Thyroid gland (tissue), 4 donors: ENCODE measurements at regions not wholly inside any gene's neighbourhood (a gene's known extent, or its start where the extent isn't known, plus 50 kb on each side); places are given as distances from the start of the nearest gene placed in this dataset.

Experiments used
- DNase-seq, 2 donors: peaks; one replicate each; pipeline ENCODE4 v3.0.0-alpha.2; 2019
- H3K27ac ChIP-seq, 3 donors: fragments of 200-600 bp; sonication (generic); 1 replicate in 2 of 3; 2 replicates in 1 of 3; pipeline ENCODE4 v1.5.1; 2016 to 2019; ENCODE audit warnings: mild to moderate bottlenecking in 1 of 3, moderate library complexity in 1 of 3
- H3K27me3 ChIP-seq: fragments of 200-600 bp; sonication (generic); one replicate; pipeline ENCODE4 v1.5.1; 2019
- H3K36me3 ChIP-seq, 2 donors: fragments of 200-600 bp; sonication (generic); one replicate each; pipeline ENCODE4 v1.5.1; 2016 to 2019
- H3K4me1 ChIP-seq, 2 donors: fragments of 200-600 bp; sonication (generic); one replicate each; pipeline ENCODE4 v1.5.1; 2017 to 2019
- H3K4me3 ChIP-seq, 3 donors: fragments of 200-600 bp; sonication (generic); replicated peaks in 1 of 3; 1 replicate in 2 of 3; 2 replicates in 1 of 3; pipeline ENCODE4 v1.5.1; 2016; ENCODE audit warnings: mild to moderate bottlenecking in 1 of 3
- H3K9me3 ChIP-seq: fragments of 200-600 bp; sonication (generic); one replicate; pipeline ENCODE4 v1.5.1; 2017
- CTCF ChIP-seq, 6 experiments: fragments of 200-600 bp in 3 of 6; fragments of 450-650 bp in 3 of 6; sonication (generic) in 3 of 6; IDR thresholded peaks; one replicate each; pipeline ENCODE4 v1.5.1; 2016 to 2019; ENCODE audit warnings: antibody characterized with exemption in 6 of 6, mild to moderate bottlenecking in 2 of 6, inconsistent platforms in 1 of 6, moderate library complexity in 1 of 6
- POLR2A ChIP-seq, 2 donors: fragments of 450-650 bp; IDR thresholded peaks; one replicate each; pipeline ENCODE4 v1.6.1; 2017; ENCODE audit warnings: antibody characterized with exemption in 2 of 2, mild to moderate bottlenecking in 2 of 2, moderate library complexity in 1 of 2
- WGBS, 2 donors: methylation state at CpG; one replicate each; pipeline ENCODE4 v1.1.5; 2017; 5-methylcytosine and 5-hydroxymethylcytosine counted together
- intact Hi-C: fragments of 100-400 bp; cut with DNase I; formaldehyde crosslinking; loops from one replicate; pipeline ENCODE4 v1.15.1; 2023

GRCh38 chr7:98686466-98687080 lies 69.5 kb downstream of the NPTX2 start:
- DNase-seq: no peak
- H3K9me3 ChIP-seq: no peaks in the 10 kb centered on the region
- WGBS, 2 donors: 40 to 86% methylated on average over 4 of the region's 4 CpGs
- intact Hi-C loops: no loop called here
- no peak overlapping the region for H3K27ac ChIP-seq
- H3K36me3 ChIP-seq: no peaks in the 10 kb centered on the region
- H3K4me3 ChIP-seq: no peak overlapping the region
- no peaks in the 10 kb centered on the region for H3K27me3 ChIP-seq
- TF ChIP-seq POLR2A (IDR thresholded peaks at IDR 0.05) (no peak), CTCF (IDR thresholded peaks at IDR 0.05) (no peak)
- no peaks in the 10 kb centered on the region for H3K4me1 ChIP-seq

- Histone ChIP-seq H3K27me3 (no peaks in the 10 kb centered on the region), H3K36me3 (no peaks in the 10 kb centered on the region), H3K9me3 (no peaks in the 10 kb centered on the region), H3K4me1 (no peaks in the 10 kb centered on the region), H3K27ac (no peak overlapping the region), H3K4me3 (no peak overlapping the region)
- no peak for DNase-seq
- intact Hi-C loops: no loop called here
- WGBS, 2 donors: 73 to 75% methylated on average over 12 of the region's 12 CpGs
- TF ChIP-seq POLR2A (IDR thresholded peaks at IDR 0.05): no peak
- TF ChIP-seq CTCF (IDR thresholded peaks at IDR 0.05): no peak
Observed at GRCh38 chr7:98687111-98687751, 70.1 kb downstream of the NPTX2 start.

- intact Hi-C loops: no loop called here
- no peaks in the 10 kb centered on the region for H3K4me1 ChIP-seq
- H3K36me3 ChIP-seq: no peaks in the 10 kb centered on the region
- TF ChIP-seq CTCF (IDR thresholded peaks at IDR 0.05): no peak
- TF ChIP-seq POLR2A (IDR thresholded peaks at IDR 0.05): no peak
- WGBS, 2 donors: 89% methylated on average over 4 of the region's 4 CpGs
- H3K9me3 ChIP-seq: no peaks in the 10 kb centered on the region
- no peak overlapping the region for H3K27ac ChIP-seq
- DNase-seq: no peak
- H3K4me3 ChIP-seq: no peak overlapping the region
- no peaks in the 10 kb centered on the region for H3K27me3 ChIP-seq
Observed at GRCh38 chr7:98691619-98692018, 74.5 kb downstream of the NPTX2 start.

- H3K27ac ChIP-seq: no peak overlapping the region
- H3K4me3 ChIP-seq: no peak overlapping the region
- intact Hi-C loops: no loop called here
- DNase-seq: no peak
- WGBS, 2 donors: 64 to 98% methylated on average over 3 of the region's 3 CpGs
- no peak for TF ChIP-seq POLR2A (IDR thresholded peaks at IDR 0.05)
- TF ChIP-seq CTCF (IDR thresholded peaks at IDR 0.05): no peak
- H3K9me3 ChIP-seq: no peaks in the 10 kb centered on the region
- H3K36me3 ChIP-seq: no peaks in the 10 kb centered on the region
- H3K4me1 ChIP-seq: no peaks in the 10 kb centered on the region
- no peaks in the 10 kb centered on the region for H3K27me3 ChIP-seq
Observed at GRCh38 chr7:98697083-98697482, 80.0 kb downstream of the NPTX2 start.

GRCh38 chr7:98697485-98698240 lies 80.6 kb downstream of the NPTX2 start:
- WGBS, 2 donors: 84 to 86% methylated on average over 9 of the region's 9 CpGs
- no peaks in the 10 kb centered on the region for H3K27me3 ChIP-seq
- H3K4me1 ChIP-seq: no peaks in the 10 kb centered on the region
- TF ChIP-seq CTCF (IDR thresholded peaks at IDR 0.05): no peak
- TF ChIP-seq POLR2A (IDR thresholded peaks at IDR 0.05): no peak
- no peaks in the 10 kb centered on the region for H3K9me3 ChIP-seq
- intact Hi-C loops: no loop called here
- H3K27ac ChIP-seq: no peak overlapping the region
- DNase-seq: no peak
- no peaks in the 10 kb centered on the region for H3K36me3 ChIP-seq
- H3K4me3 ChIP-seq: no peak overlapping the region
